B cell (primary cell): ENCODE measurements at regions not wholly inside any gene's neighbourhood (a gene's known extent, or its start where the extent isn't known, plus 50 kb on each side); places are given as distances from the start of the nearest gene placed in this dataset.

Experiments
- ATAC-seq: fragments of 200-7000 bp; cut with Tn5 transposase; one replicate; pipeline ENCODE4 v1.10.0; 2021; ENCODE audit warnings: low read depth, mild to moderate bottlenecking, moderate number of reproducible peaks, moderate library complexity
- CTCF ChIA-PET: fragments of 350-600 bp; sonication (Branson Sonifier 250); formaldehyde crosslinking; loops from one replicate; lab custom pipeline; 2021; ENCODE audit warnings: antibody characterized with exemption, inconsistent platforms; lab: Charles Lee
- POLR2A ChIA-PET: fragments of 350-600 bp; sonication (Branson Sonifier 250); formaldehyde crosslinking; loops from one replicate; lab custom pipeline; 2021; ENCODE audit warnings: antibody characterized with exemption; lab: Charles Lee
- DNase-seq: peaks from one replicate; pipeline ENCODE4 v3.0.0; 2013
- H2AFZ ChIP-seq: 2 replicates; pipeline ENCODE4 v1.6.1; 2012; ENCODE audit warnings: mild to moderate bottlenecking, low read depth, low read length; ENCODE audit not compliant: insufficient read depth, poor library complexity, severe bottlenecking
- H3K27ac ChIP-seq, 2 donors: 1 replicate in 1 of 2; 2 replicates in 1 of 2; pipeline ENCODE4 v1.5.1; 2012 to 2013; ENCODE audit warnings: low read length in 2 of 2, mild to moderate bottlenecking in 2 of 2, moderate library complexity in 1 of 2
- H3K27me3 ChIP-seq, 4 experiments: fragments of 200-600 bp in 1 of 4; sonication (generic) in 1 of 4; replicated peaks in 1 of 4; 1 replicate in 2 of 4; 2 replicates in 2 of 4; pipeline versions ENCODE4 v1.6.1 to v1.7.0; 2013 to 2016; ENCODE audit warnings: low read length in 3 of 4, mild to moderate bottlenecking in 2 of 4, mixed read lengths in 1 of 4, moderate library complexity in 1 of 4; ENCODE audit not compliant: insufficient read depth in 4 of 4, control insufficient read depth in 3 of 4; ENCODE audit errors: control extremely low read depth in 1 of 4
- H3K36me3 ChIP-seq, 2 experiments: replicated peaks in 1 of 2; 1 replicate in 1 of 2; 2 replicates in 1 of 2; pipeline versions ENCODE4 v1.6.1 to v1.7.1; 2013; ENCODE audit warnings: low read length in 1 of 2; ENCODE audit not compliant: insufficient read depth in 2 of 2, control insufficient read depth in 1 of 2; ENCODE audit errors: control extremely low read depth in 1 of 2, extremely low read depth in 1 of 2
- H3K4me1 ChIP-seq, 2 donors: fragments of 200-600 bp in 1 of 2; sonication (generic) in 1 of 2; 1 replicate in 1 of 2; 2 replicates in 1 of 2; pipeline versions ENCODE4 v1.5.1 to v1.6.1; 2013 to 2017; ENCODE audit warnings: low read length in 2 of 2; ENCODE audit not compliant: control insufficient read depth in 2 of 2, insufficient read depth in 2 of 2
- H3K4me2 ChIP-seq: replicated peaks from 2 replicates; pipeline ENCODE3; 2012; ENCODE audit warnings: mild to moderate bottlenecking, low read depth, low read length; ENCODE audit not compliant: poor library complexity, severe bottlenecking
- H3K4me3 ChIP-seq, 5 experiments: fragments of 200-600 bp in 1 of 5; sonication (generic) in 1 of 5; 1 replicate in 3 of 5; 2 replicates in 2 of 5; pipeline versions ENCODE4 v1.5.1 to v1.7.0; 2011 to 2016; ENCODE audit warnings: low read length in 4 of 5, mild to moderate bottlenecking in 4 of 5, low read depth in 2 of 5, control low read depth in 1 of 5, moderate library complexity in 1 of 5; ENCODE audit not compliant: insufficient read depth in 1 of 5; ENCODE audit errors: control extremely low read depth in 1 of 5, extremely low read depth in 1 of 5
- H3K79me2 ChIP-seq: fragments of 200-600 bp; sonication (generic); one replicate; pipeline ENCODE4 v1.6.0; 2016; ENCODE audit warnings: low read length; ENCODE audit not compliant: control insufficient read depth, insufficient read depth
- H3K9ac ChIP-seq: fragments of 200-600 bp; sonication (generic); 2 replicates; pipeline ENCODE4 v1.6.1; 2017; ENCODE audit warnings: mild to moderate bottlenecking, low read length, moderate library complexity
- H3K9me3 ChIP-seq, 3 donors: one replicate each; pipeline versions ENCODE4 v1.6.1 to v1.7.1; 2013; ENCODE audit warnings: low read length in 2 of 3; ENCODE audit not compliant: control insufficient read depth in 2 of 3, insufficient read depth in 1 of 3; ENCODE audit errors: control extremely low read depth in 1 of 3
- H4K20me1 ChIP-seq: 2 replicates; pipeline ENCODE4 v1.6.0; 2012; ENCODE audit warnings: mild to moderate bottlenecking, low read length; ENCODE audit not compliant: insufficient read depth, control insufficient read depth, poor library complexity, severe bottlenecking
- H3K27ac Mint-ChIP-seq: one replicate; pipeline ENCODE4 v1.8.0; 2021; ENCODE audit warnings: mixed read lengths
- H3K27me3 Mint-ChIP-seq: one replicate; pipeline ENCODE4 v1.8.0; 2021; ENCODE audit warnings: mixed read lengths
- H3K4me1 Mint-ChIP-seq: one replicate; pipeline ENCODE4 v1.8.0; 2021; ENCODE audit warnings: mixed read lengths
- H3K4me3 Mint-ChIP-seq: one replicate; pipeline ENCODE4 v1.8.0; 2021; ENCODE audit warnings: mixed read lengths
- H3K9me3 Mint-ChIP-seq: one replicate; pipeline ENCODE4 v1.8.0; 2022; ENCODE audit warnings: mixed read lengths; ENCODE audit not compliant: insufficient read depth
- EZH2 ChIP-seq: IDR thresholded peaks from 2 replicates; pipeline ENCODE4 v1.6.1; 2012; ENCODE audit warnings: borderline replicate concordance, low read depth, mild to moderate bottlenecking, moderate library complexity, low read length; ENCODE audit not compliant: insufficient read depth, poor library complexity, severe bottlenecking
- WGBS: methylation state at CpG from one replicate; pipeline ENCODE4 v1.1.5; 2013; ENCODE audit warnings: missing lambda C conversion rate; ENCODE audit not compliant: insufficient coverage; 5-methylcytosine and 5-hydroxymethylcytosine counted together
- intact Hi-C: fragments of 100-400 bp; cut with micrococcal nuclease; formaldehyde crosslinking; loops from one replicate; pipeline ENCODE4 v1.10.0; 2022
- TF ChIP-seq, protein P1 (sequence below): fragments of 200-600 bp; IDR thresholded peaks from one replicate; pipeline ENCODE4 v1.8.0; 2022; ENCODE audit warnings: antibody characterized with exemption, mild to moderate bottlenecking

- H3K4me3 ChIP-seq, result no peak overlapping the region
Measured at GRCh38 chr12:124486346-124486963, 81.0 kb downstream of the NCOR2 start.

GRCh38 chr12:124485371-124485770 is 82.0 kb downstream of the NCOR2 start:
- no peak overlapping the region for H3K27ac Mint-ChIP-seq
- H3K79me2 ChIP-seq, result peaks cover 28% of the 10 kb centered on the region
- no peaks in the 10 kb centered on the region for H3K27me3 Mint-ChIP-seq
- H3K27me3 ChIP-seq, result no peaks in the 10 kb centered on the region
- no peak for DNase-seq
- no peak overlapping the region for H3K27ac ChIP-seq
- no peak for ATAC-seq
- no peak overlapping the region for H2AFZ ChIP-seq
- H3K4me3 Mint-ChIP-seq, result no peak overlapping the region
- peaks cover 0 to 19% of the 10 kb centered on the region in 2 experiments for H3K36me3 ChIP-seq
- 98% methylated on average over 18 of the region's 18 CpGs for whole genome bisulfite sequencing
- ChIA-PET CTCF (no interaction called here), POLR2A (no interaction called here)
- H3K4me3 ChIP-seq, result no peak overlapping the region
- peaks cover 65% of the 10 kb centered on the region for H4K20me1 ChIP-seq
- no peak overlapping the region for H3K4me2 ChIP-seq
- no peaks in the 10 kb centered on the region for H3K9me3 Mint-ChIP-seq
- H3K4me1 Mint-ChIP-seq, result peaks cover 49% of the 10 kb centered on the region
- intact Hi-C loops, result no loop called here
- H3K4me1 ChIP-seq, result peaks cover 19 to 39% of the 10 kb centered on the region in 2 donors
- TF ChIP-seq, protein P1, sequence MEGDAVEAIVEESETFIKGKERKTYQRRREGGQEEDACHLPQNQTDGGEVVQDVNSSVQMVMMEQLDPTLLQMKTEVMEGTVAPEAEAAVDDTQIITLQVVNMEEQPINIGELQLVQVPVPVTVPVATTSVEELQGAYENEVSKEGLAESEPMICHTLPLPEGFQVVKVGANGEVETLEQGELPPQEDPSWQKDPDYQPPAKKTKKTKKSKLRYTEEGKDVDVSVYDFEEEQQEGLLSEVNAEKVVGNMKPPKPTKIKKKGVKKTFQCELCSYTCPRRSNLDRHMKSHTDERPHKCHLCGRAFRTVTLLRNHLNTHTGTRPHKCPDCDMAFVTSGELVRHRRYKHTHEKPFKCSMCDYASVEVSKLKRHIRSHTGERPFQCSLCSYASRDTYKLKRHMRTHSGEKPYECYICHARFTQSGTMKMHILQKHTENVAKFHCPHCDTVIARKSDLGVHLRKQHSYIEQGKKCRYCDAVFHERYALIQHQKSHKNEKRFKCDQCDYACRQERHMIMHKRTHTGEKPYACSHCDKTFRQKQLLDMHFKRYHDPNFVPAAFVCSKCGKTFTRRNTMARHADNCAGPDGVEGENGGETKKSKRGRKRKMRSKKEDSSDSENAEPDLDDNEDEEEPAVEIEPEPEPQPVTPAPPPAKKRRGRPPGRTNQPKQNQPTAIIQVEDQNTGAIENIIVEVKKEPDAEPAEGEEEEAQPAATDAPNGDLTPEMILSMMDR, result no peak
- no peak for TF ChIP-seq EZH2
- peaks cover 0 to 22% (median 0%) of the 10 kb centered on the region in 3 donors for H3K9me3 ChIP-seq
- H3K9ac ChIP-seq, result no peak overlapping the region

More at GRCh38 chr12:124486346-124486963, 81.0 kb downstream of the NCOR2 start:
- Histone ChIP-seq H4K20me1 (peaks cover 67% of the 10 kb centered on the region), H3K9ac (no peak overlapping the region), H3K79me2 (peaks cover 32% of the 10 kb centered on the region), H3K9me3 (peaks cover 0 to 19% (median 0%) of the 10 kb centered on the region in 3 donors), H3K4me2 (no peak overlapping the region), H3K36me3 (peaks cover 0 to 16% of the 10 kb centered on the region in 2 experiments), H3K27me3 (no peaks in the 10 kb centered on the region), H3K4me1 (peaks cover 9 to 30% of the 10 kb centered on the region in 2 donors), H2AFZ (no peak overlapping the region), H3K27ac (no peak overlapping the region)
- H3K9me3 Mint-ChIP-seq, result no peaks in the 10 kb centered on the region
- CTCF ChIA-PET, result no interaction called here
- no peak for TF ChIP-seq EZH2
- TF ChIP-seq, protein P1, result no peak
- H3K27ac Mint-ChIP-seq, result no peak overlapping the region
- POLR2A ChIA-PET, result no interaction called here
- ATAC-seq (no peak), DNase-seq (no peak)
- H3K4me3 Mint-ChIP-seq, result no peak overlapping the region
- intact Hi-C loops, result no loop called here
- no peaks in the 10 kb centered on the region for H3K27me3 Mint-ChIP-seq
- 99% methylated on average over 22 of the region's 26 CpGs for WGBS
- peaks cover 47% of the 10 kb centered on the region for H3K4me1 Mint-ChIP-seq
